VCaP (cell line): ENCODE measurements at regions not wholly inside any gene's neighbourhood (a gene's known extent, or its start where the extent isn't known, plus 50 kb on each side); places are given as distances from the start of the nearest gene placed in this dataset.

Source experiments
- H3K27ac ChIP-seq: fragments of 450-650 bp; 2 replicates; pipeline ENCODE4 v1.5.1; 2017
- TF ChIP-seq, protein P1 (sequence below): fragments of 450-650 bp; conservative IDR thresholded peaks from 2 replicates; pipeline ENCODE4 v1.5.1; 2017; ENCODE audit warnings: mild to moderate bottlenecking, moderate library complexity

GRCh38 chr3:140816372-140817195 lies 125.1 kb upstream of the SLC25A36 start:
- H3K27ac ChIP-seq = no peak overlapping the region

GRCh38 chr3:140821493-140821892 lies 120.1 kb upstream of the SLC25A36 start:
- TF ChIP-seq, protein P1, sequence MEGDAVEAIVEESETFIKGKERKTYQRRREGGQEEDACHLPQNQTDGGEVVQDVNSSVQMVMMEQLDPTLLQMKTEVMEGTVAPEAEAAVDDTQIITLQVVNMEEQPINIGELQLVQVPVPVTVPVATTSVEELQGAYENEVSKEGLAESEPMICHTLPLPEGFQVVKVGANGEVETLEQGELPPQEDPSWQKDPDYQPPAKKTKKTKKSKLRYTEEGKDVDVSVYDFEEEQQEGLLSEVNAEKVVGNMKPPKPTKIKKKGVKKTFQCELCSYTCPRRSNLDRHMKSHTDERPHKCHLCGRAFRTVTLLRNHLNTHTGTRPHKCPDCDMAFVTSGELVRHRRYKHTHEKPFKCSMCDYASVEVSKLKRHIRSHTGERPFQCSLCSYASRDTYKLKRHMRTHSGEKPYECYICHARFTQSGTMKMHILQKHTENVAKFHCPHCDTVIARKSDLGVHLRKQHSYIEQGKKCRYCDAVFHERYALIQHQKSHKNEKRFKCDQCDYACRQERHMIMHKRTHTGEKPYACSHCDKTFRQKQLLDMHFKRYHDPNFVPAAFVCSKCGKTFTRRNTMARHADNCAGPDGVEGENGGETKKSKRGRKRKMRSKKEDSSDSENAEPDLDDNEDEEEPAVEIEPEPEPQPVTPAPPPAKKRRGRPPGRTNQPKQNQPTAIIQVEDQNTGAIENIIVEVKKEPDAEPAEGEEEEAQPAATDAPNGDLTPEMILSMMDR = no peak
- H3K27ac ChIP-seq = no peak overlapping the region

More at GRCh38 chr3:140816372-140817195, 125.1 kb upstream of the SLC25A36 start:
- TF ChIP-seq, protein P1 = no peak

- no peak overlapping the region for H3K27ac ChIP-seq
- TF ChIP-seq, protein P1 = no peak
Observed at GRCh38 chr3:140822401-140823047, 119.1 kb upstream of the SLC25A36 start.

DNA sequence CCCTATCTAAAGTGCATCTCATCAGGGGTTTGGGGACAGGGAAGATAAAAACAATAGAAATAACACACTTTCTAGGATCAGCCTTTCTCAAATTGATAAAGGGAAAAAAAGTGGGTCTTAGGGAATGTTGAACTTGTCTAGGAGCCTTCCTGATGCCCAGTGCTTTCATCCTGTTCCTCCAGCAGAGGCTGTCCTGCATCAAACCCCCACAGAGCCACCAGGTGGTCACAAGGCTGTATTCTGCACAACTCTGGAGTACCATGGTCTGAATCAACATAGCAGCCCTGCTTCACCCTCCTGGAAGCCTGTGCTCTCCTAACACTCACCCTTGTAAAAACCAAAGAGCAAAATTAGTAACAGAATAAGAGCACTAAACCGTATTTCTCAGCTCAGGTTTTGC lies 118.5 kb upstream of the SLC25A36 start:
- TF ChIP-seq, protein P1 = no peak
- no peak overlapping the region for H3K27ac ChIP-seq

- TF ChIP-seq, protein P1 = no peak
- no peak overlapping the region for H3K27ac ChIP-seq
Observed at GRCh38 chr3:140827894-140828293, 113.7 kb upstream of the SLC25A36 start.

DNA sequence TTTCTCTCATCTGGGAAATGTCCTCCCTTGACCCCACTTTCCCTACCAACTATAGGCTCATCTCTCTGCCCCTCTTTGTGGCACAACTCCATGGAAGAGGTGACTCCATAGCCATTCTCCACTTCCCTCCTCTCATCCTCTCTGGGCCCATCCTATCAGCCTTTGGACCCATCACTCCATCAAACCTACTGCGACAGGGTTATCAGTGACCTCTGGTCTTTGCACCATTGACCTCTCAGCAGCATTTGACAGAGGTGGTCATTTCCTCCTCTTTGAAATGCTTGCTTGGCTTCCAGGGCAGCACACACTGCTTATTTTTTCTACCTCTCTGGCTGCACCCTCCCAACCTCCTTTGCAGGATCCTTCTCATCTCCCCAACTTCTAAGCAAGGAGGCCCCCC lies 113.1 kb upstream of the SLC25A36 start:
- no peak overlapping the region; the same call in 1 of the 2 replicates for H3K27ac ChIP-seq
- TF ChIP-seq, protein P1 = no peak

DNA sequence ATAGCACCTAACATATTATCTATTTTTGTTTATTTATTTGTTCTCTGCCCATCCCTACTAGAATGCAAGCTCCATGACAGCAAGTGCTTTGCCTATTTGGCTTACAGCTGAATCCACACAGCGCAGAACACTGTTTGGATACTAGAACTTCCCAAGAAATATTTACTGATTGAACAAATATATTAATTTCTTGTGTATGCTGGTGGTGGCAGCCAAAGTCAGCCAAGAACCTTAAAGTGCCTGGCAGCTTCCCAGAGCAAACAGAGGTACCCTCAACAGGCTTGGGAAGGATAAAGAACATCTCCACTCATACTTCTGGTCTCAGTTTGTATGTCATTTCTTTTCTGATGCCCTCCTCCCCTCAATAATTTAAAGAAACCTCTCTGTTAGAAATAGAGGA lies 111.8 kb upstream of the SLC25A36 start:
- H3K27ac ChIP-seq = peak overlapping the region; percentile 67
- TF ChIP-seq, protein P1 = no peak
